ENCODE measurements at regions not wholly inside any gene's neighbourhood (a gene's known extent, or its start where the extent isn't known, plus 50 kb on each side); places are given as distances from the start of the nearest gene placed in this dataset.
"Not testable (repeated sequence)": the region's sequence is repeated elsewhere in the genome, so short reads cannot be mapped to it uniquely, and the experiment has no call there.

- no peaks in the 10 kb centered on the region for H3K9me3 Mint-ChIP-seq (ENCODE audit: low read depth)
- intact Hi-C loops (cut with DNase I, micrococcal nuclease), result no loop called here
- ChIA-PET POLR2A (no interaction called here), CTCF (no interaction called here)
- H3K4me3 Mint-ChIP-seq, result no peak overlapping the region
- DNase-seq (no peak), ATAC-seq (no peak)
- no peaks in the 10 kb centered on the region for H3K27me3 Mint-ChIP-seq
- no peak overlapping the region for H3K27ac Mint-ChIP-seq
- no peaks in the 10 kb centered on the region for H3K36me3 Mint-ChIP-seq (ENCODE audit: low read depth)
- H3K4me1 Mint-ChIP-seq, result no peaks in the 10 kb centered on the region
These were observed 324.2 kb downstream of the NEK10 start for GRCh38 chr3:27044931-27045481.

GRCh38 chr3:27046351-27046750, 322.8 kb downstream of the NEK10 start:
- Mint-ChIP-seq H3K9me3 (ENCODE audit: low read depth) (peaks cover 5% of the 10 kb centered on the region), H3K27me3 (no peaks in the 10 kb centered on the region), H3K4me3 (no peak overlapping the region), H3K4me1 (no peaks in the 10 kb centered on the region), H3K36me3 (ENCODE audit: low read depth) (no peaks in the 10 kb centered on the region), H3K27ac (no peak overlapping the region)
- intact Hi-C loops (cut with DNase I, micrococcal nuclease), result no loop called here
- DNase-seq (no peak), ATAC-seq (no peak)
- ChIA-PET CTCF (no interaction called here), POLR2A (no interaction called here)

- no peaks in the 10 kb centered on the region for H3K27me3 Mint-ChIP-seq
- DNase-seq, result no peak
- no peaks in the 10 kb centered on the region for H3K4me1 Mint-ChIP-seq
- no peak overlapping the region for H3K27ac Mint-ChIP-seq
- ATAC-seq, result no peak
- ChIA-PET CTCF (no interaction called here), POLR2A (no interaction called here)
- H3K36me3 Mint-ChIP-seq (ENCODE audit: low read depth), result no peaks in the 10 kb centered on the region
- intact Hi-C loops (cut with DNase I, micrococcal nuclease), result no loop called here
- no peak overlapping the region for H3K4me3 Mint-ChIP-seq
- peaks cover 15% of the 10 kb centered on the region for H3K9me3 Mint-ChIP-seq (ENCODE audit: low read depth)
These were observed 319.4 kb downstream of the NEK10 start for GRCh38 chr3:27049792-27050191.

- H3K27me3 Mint-ChIP-seq; intact Hi-C loops (cut with DNase I, micrococcal nuclease); DNase-seq; POLR2A ChIA-PET; ATAC-seq; H3K36me3 Mint-ChIP-seq (ENCODE audit: low read depth); H3K27ac Mint-ChIP-seq; H3K4me1 Mint-ChIP-seq; CTCF ChIA-PET; H3K4me3 Mint-ChIP-seq: not testable (repeated sequence)
- peaks cover 19% of the 10 kb centered on the region for H3K9me3 Mint-ChIP-seq (ENCODE audit: low read depth)
These were observed 317.7 kb downstream of the NEK10 start for GRCh38 chr3:27051527-27051926.

GRCh38 chr3:27056326-27056725, 312.9 kb downstream of the NEK10 start:
- Mint-ChIP-seq H3K27me3 (no peaks in the 10 kb centered on the region), H3K36me3 (ENCODE audit: low read depth) (no peaks in the 10 kb centered on the region), H3K27ac (no peak overlapping the region), H3K4me1 (no peaks in the 10 kb centered on the region), H3K9me3 (ENCODE audit: low read depth) (peaks cover 15% of the 10 kb centered on the region), H3K4me3 (no peak overlapping the region)
- no peak for ATAC-seq
- no peak for DNase-seq
- intact Hi-C loops (cut with DNase I, micrococcal nuclease), result no loop called here
- CTCF ChIA-PET, result no interaction called here
- POLR2A ChIA-PET, result no interaction called here

GRCh38 chr3:27059489-27059888, 309.7 kb downstream of the NEK10 start:
- DNase-seq, result no peak
- intact Hi-C loops (cut with DNase I, micrococcal nuclease), result no loop called here
- H3K27ac Mint-ChIP-seq, result no peak overlapping the region
- H3K36me3 Mint-ChIP-seq (ENCODE audit: low read depth), result no peaks in the 10 kb centered on the region
- ATAC-seq, result no peak
- no peak overlapping the region for H3K4me3 Mint-ChIP-seq
- CTCF ChIA-PET, result no interaction called here
- no peaks in the 10 kb centered on the region for H3K4me1 Mint-ChIP-seq
- peaks cover 4% of the 10 kb centered on the region for H3K27me3 Mint-ChIP-seq
- H3K9me3 Mint-ChIP-seq (ENCODE audit: low read depth), result peaks cover 5% of the 10 kb centered on the region
- POLR2A ChIA-PET, result no interaction called here
